ENCODE measurements at regions not wholly inside any gene's neighbourhood (a gene's known extent, or its start where the extent isn't known, plus 50 kb on each side); places are given as distances from the start of the nearest gene placed in this dataset.

DNA sequence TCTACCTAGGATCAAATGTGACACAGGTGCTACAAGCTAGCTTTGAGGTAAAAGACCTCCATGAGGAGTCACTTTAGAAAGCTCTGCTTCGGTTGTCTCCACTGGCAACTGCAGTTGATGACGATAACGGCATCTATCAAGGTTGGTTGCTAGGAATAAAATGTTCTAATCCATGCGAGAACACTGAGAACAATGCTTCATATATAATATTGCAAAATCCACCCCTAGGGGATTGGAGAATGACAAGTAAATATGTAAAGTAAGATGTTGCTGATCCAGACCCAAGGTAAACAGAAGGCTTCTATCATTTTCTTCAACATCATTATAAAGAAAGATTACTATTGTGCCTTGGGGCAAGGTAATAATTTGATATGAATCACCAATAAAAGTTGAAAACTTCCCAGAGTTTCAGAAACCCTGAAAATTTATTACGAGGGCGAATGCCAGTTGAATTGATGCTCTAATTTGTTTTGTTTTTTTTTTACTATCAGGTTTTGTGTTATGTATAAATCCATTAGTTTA, 1003.4 kb downstream of the CDH18 start:
- Mint-ChIP-seq H3K36me3 (ENCODE audit: low read depth) (no peaks in the 10 kb centered on the region), H3K4me3 (no peak overlapping the region), H3K27me3 (no peaks in the 10 kb centered on the region), H3K27ac (no peak overlapping the region), H3K4me1 (no peaks in the 10 kb centered on the region), H3K9me3 (no peaks in the 10 kb centered on the region)
- DNase-seq, result no peak
- ATAC-seq, result no peak

DNA sequence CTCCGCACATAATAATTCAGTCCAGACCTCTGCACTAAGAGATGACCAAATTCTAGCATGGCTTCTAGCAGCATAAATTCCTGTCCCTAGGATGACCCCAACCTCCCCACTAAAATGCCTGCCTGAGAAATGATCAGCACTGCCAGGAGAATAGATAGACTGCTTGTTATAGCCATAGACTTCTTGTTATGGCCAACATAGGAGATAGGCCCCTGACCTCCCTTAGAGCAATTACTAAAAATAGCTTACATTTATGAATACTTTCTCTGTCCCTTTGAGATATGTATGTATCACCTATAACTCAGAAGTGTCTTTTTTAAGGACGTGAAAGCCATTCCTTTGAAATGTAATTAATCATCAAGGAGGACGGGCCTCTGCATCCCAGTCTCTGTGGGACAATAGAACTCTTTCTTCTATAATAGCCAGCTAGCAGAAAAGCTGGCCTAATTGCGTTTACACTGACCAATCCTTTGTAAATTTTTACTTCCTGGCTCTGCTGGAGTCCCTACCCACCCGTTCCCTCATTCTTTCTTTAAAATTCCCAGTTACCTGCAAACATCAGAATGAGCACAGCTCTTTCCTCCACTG, 1002.7 kb downstream of the CDH18 start:
- H3K4me3 Mint-ChIP-seq, result no peak overlapping the region
- no peak for ATAC-seq

DNA sequence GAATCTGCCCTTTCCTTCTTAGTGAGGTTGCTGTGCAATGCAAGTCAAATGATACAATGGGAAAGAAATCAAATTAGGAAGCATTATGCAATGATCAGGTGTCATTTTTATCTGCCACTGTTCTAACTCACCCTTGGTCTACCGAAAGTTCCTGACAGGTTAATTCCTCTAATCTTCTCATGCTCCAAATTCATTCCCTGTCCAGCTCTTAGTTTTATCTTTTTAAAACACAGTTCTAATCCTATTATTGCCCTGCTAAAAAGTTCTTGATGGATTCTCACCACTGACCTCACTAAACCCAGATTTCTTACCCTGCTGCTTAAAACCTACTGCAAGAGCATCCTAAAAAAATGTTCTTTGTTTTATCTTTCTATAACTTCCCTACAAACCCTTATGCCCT, 1000.9 kb downstream of the CDH18 start:
- Mint-ChIP-seq H3K9me3 (peaks cover 10% of the 10 kb centered on the region), H3K27ac (no peak overlapping the region), H3K36me3 (ENCODE audit: low read depth) (no peaks in the 10 kb centered on the region), H3K4me3 (no peak overlapping the region), H3K27me3 (no peaks in the 10 kb centered on the region), H3K4me1 (no peaks in the 10 kb centered on the region)
- DNase-seq (no peak), ATAC-seq (no peak)

More for the DNA sequence above, 1002.7 kb downstream of the CDH18 start:
- Mint-ChIP-seq H3K27me3 (no peaks in the 10 kb centered on the region), H3K4me1 (no peaks in the 10 kb centered on the region), H3K36me3 (ENCODE audit: low read depth) (no peaks in the 10 kb centered on the region), H3K27ac (no peak overlapping the region), H3K9me3 (no peaks in the 10 kb centered on the region)
- DNase-seq, result no peak

DNA sequence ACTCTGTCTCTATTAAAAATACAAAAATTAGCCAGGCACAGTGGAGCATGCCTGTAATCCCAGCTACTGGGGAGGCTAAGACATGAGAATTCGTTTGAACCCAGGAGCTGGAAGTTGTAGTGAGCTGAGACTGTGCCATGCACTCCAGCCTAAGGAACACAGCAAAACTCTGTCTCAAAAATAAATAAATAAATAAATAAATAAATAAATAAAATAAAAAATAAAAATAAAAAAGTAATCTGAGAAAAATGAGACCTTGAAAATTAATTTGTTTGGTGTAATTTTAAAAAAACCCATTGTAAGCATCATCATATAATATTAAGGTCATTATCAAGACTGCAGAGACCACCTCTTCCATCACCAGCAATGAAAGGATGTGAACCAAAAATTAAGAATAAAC, 997.1 kb downstream of the CDH18 start:
- Mint-ChIP-seq H3K4me1 (no peaks in the 10 kb centered on the region), H3K9me3 (peaks cover 10% of the 10 kb centered on the region), H3K36me3 (ENCODE audit: low read depth) (no peaks in the 10 kb centered on the region), H3K27me3 (no peaks in the 10 kb centered on the region), H3K27ac (no peak overlapping the region), H3K4me3 (no peak overlapping the region)
- ATAC-seq (no peak), DNase-seq (no peak)

DNA sequence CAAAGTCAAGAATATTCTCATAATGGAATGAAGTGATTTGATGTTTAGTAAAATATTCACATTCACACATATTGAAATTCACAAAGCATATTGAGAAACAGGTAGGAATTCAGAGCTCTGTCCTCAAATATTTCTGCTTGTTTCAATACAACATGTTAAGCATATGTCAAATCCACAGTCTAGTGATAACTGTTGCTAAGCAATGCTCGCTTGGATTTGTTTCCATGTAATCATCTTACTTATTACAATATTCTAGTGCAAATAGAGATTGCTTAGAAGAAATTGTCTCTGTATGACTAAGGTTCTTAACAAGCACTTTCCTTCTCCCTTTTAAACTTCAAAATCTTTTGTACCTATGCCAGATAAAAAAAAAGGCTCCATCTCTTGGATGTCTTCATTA, 995.7 kb downstream of the CDH18 start:
- no peaks in the 10 kb centered on the region for H3K36me3 Mint-ChIP-seq (ENCODE audit: low read depth)
- no peaks in the 10 kb centered on the region for H3K4me1 Mint-ChIP-seq
- DNase-seq, result no peak
- no peaks in the 10 kb centered on the region for H3K27me3 Mint-ChIP-seq
- peaks cover 10% of the 10 kb centered on the region for H3K9me3 Mint-ChIP-seq
- no peak for ATAC-seq
- no peak overlapping the region for H3K4me3 Mint-ChIP-seq
- H3K27ac Mint-ChIP-seq, result no peak overlapping the region

DNA sequence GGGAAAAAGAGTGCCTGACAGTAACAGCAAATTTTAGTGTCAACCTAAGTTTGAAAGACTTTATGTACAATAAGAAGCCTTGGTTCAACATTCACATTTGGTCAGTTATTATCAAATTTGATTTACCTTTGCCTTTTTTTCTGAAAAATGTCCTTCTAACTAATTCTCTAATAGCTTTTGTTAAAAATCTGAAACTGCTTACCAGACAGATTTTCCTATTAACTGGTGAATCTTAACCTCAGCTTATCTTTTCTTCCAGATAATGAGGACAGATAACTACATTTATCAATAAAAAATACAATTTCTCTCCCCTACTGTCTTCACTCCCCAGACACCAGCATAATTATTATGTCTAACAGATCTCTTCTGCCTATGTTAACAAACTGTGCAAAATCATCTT, 988.5 kb downstream of the CDH18 start:
- peaks cover 6% of the 10 kb centered on the region for H3K9me3 Mint-ChIP-seq

DNA sequence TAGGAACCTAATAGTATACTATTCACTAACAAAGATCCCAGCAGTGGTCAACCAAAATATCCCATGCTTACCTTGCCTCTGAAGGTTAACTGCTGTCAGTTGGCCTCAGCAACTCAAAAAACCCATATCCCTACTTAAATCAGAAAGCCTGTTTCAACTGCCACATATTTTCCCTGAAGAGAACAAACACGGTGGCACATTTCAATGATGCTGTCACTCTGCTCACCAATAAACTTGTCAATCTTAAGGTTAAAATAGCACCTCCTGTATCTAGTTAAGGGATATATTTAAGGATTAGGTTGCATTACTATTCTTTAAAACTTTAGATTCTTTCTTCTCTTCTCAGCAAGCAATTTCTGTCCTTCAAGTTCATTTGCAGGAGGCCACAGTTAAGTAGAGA, 986.9 kb downstream of the CDH18 start:
- Mint-ChIP-seq H3K4me3 (no peak overlapping the region), H3K4me1 (no peaks in the 10 kb centered on the region), H3K36me3 (ENCODE audit: low read depth) (no peaks in the 10 kb centered on the region), H3K27me3 (no peaks in the 10 kb centered on the region), H3K27ac (no peak overlapping the region), H3K9me3 (peaks cover 14% of the 10 kb centered on the region)
- DNase-seq (no peak), ATAC-seq (no peak)

More for the DNA sequence above, 988.5 kb downstream of the CDH18 start:
- DNase-seq, result no peak
- H3K36me3 Mint-ChIP-seq (ENCODE audit: low read depth), result no peaks in the 10 kb centered on the region
- ATAC-seq, result no peak
- H3K27ac Mint-ChIP-seq, result no peak overlapping the region
- H3K4me1 Mint-ChIP-seq, result no peaks in the 10 kb centered on the region
- no peak overlapping the region for H3K4me3 Mint-ChIP-seq
- H3K27me3 Mint-ChIP-seq, result no peaks in the 10 kb centered on the region

DNA sequence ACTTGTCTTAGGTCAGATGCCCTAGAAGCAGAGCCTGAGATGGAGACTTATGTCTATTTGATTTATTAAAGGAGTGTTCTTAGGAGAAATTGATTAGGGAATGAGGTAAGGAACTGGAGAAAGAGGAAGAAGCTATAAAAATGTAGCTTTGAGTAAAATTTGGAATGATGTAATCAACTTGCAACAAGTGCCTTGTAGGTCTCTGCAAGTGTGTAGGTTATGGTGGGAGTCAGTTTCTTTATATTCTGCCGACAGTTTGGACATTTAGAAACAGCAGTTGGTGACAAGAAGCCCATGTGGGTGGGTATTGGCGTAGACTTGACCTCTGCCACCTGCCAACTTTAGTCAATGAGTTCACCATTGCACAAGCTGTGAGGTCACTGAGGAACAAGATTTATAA, 986.5 kb downstream of the CDH18 start:
- no peak for ATAC-seq
- no peaks in the 10 kb centered on the region for H3K27me3 Mint-ChIP-seq
- peaks cover 14% of the 10 kb centered on the region for H3K9me3 Mint-ChIP-seq
- H3K4me3 Mint-ChIP-seq, result no peak overlapping the region
- H3K4me1 Mint-ChIP-seq, result no peaks in the 10 kb centered on the region
- H3K36me3 Mint-ChIP-seq (ENCODE audit: low read depth), result no peaks in the 10 kb centered on the region
- no peak for DNase-seq
- no peak overlapping the region for H3K27ac Mint-ChIP-seq

DNA sequence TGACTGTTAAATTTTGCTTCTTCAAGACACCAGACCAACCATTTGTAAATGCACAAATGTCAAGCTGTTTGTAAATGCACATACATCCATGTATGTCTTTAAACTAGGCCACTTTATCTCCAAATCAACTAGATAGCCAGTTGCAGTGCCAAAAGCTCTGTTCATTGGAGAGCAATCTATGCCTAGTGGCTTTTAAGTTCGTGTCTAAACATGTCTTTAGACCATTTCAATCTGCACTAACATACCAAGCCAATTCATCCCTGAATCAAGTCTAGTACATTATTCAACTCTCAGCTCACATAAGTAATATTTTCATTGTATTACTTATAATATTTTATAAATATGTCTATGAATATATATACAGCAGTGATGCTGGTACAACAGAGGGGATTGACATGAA, 985.9 kb downstream of the CDH18 start:
- Mint-ChIP-seq H3K4me1 (no peaks in the 10 kb centered on the region), H3K9me3 (peaks cover 14% of the 10 kb centered on the region), H3K4me3 (no peak overlapping the region), H3K36me3 (ENCODE audit: low read depth) (no peaks in the 10 kb centered on the region), H3K27me3 (no peaks in the 10 kb centered on the region), H3K27ac (no peak overlapping the region)
- DNase-seq, result no peak
- no peak for ATAC-seq

DNA sequence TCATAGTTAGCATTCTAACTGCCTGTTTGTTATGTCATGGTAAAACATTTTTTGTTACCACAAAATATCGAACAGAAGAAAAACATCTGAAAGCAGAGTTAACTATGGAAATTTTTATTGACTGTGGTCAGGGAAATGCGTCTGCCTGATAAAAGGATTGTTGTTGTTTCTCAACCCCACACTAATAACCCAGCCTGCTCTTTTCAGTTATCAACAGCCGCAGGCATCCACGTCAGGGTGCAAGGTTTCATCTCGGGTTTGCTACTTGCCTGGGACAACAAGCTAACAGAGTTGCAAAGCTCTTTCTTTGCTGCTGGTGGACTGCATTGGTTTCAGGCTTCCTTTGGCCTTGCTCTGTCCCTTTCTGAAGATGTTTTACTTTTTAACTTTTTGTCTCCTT, 969.2 kb downstream of the CDH18 start:
- DNase-seq, result no peak
- Mint-ChIP-seq H3K27me3 (no peaks in the 10 kb centered on the region), H3K27ac (no peak overlapping the region), H3K4me3 (no peak overlapping the region), H3K4me1 (no peaks in the 10 kb centered on the region), H3K9me3 (peaks cover 6% of the 10 kb centered on the region), H3K36me3 (ENCODE audit: low read depth) (no peaks in the 10 kb centered on the region)
- ATAC-seq, result no peak

DNA sequence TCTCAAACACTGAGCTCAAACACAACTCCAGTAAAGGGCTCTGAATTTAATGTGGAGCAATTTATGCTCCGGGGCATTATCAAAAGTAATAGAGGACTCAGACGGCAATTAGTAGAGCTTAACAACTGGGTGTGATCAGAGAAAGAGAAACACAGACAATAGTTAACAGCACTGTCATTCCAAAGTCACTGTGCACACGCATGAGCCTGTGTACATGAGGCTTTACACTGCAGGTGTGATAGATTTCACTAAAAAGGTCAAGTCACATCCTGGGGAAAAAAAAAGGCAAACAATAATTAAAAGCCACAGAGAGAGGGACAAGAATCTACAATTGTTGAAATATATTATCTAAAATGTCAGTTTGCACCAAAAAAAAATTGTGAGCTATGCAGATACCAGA, 956.5 kb downstream of the CDH18 start:
- Mint-ChIP-seq H3K4me1 (no peaks in the 10 kb centered on the region), H3K36me3 (ENCODE audit: low read depth) (no peaks in the 10 kb centered on the region), H3K27me3 (no peaks in the 10 kb centered on the region), H3K27ac (no peak overlapping the region), H3K9me3 (peaks cover 5% of the 10 kb centered on the region), H3K4me3 (no peak overlapping the region)
- DNase-seq (no peak), ATAC-seq (no peak)

DNA sequence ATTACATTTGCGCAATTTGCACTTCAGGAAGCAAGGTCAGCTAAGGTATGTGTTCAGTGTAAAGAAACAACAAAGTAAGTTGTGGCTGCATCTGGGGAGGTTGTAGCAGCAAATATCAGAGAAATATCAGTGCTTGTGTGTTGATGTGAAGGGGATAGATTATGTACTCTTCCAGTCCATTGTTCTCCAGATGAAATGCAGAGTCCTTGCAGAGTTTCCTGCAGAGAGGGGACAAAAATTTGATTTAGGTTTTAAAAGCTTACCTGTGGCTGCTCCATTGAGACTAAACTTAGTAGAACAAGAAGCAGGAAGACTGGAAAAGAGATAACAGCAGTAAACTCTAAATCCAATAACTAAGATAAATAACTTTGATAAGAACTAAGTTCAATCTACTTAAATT, 952.2 kb downstream of the CDH18 start:
- ATAC-seq (no peak), DNase-seq (no peak)
- Mint-ChIP-seq H3K9me3 (peaks cover 10% of the 10 kb centered on the region), H3K4me3 (no peak overlapping the region), H3K27ac (no peak overlapping the region), H3K27me3 (no peaks in the 10 kb centered on the region), H3K36me3 (ENCODE audit: low read depth) (no peaks in the 10 kb centered on the region), H3K4me1 (no peaks in the 10 kb centered on the region)

DNA sequence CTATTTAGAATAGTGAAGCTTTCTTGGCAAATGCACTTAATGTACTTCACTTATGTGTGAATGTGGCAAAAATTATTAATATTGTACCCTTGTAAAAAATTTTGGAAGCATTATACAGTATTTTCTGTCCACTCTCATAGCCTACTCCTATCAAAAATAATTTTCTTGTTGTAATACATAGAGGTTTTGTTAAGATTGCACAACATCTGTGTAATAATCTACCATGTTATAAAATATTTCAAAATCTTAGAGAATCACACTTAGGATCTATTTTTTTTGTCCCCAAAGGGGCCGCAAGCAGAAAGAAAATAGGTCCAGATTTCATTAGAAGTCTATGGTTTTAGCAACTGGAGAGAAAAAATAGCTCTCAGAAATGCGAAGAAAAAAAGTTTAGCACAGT, 945.9 kb downstream of the CDH18 start:
- H3K36me3 Mint-ChIP-seq (ENCODE audit: low read depth), result no peaks in the 10 kb centered on the region
- H3K27ac Mint-ChIP-seq, result no peak overlapping the region
- peaks cover 14% of the 10 kb centered on the region for H3K9me3 Mint-ChIP-seq
- DNase-seq (no peak), ATAC-seq (no peak)
- no peaks in the 10 kb centered on the region for H3K4me1 Mint-ChIP-seq
- H3K4me3 Mint-ChIP-seq, result no peak overlapping the region
- no peaks in the 10 kb centered on the region for H3K27me3 Mint-ChIP-seq

DNA sequence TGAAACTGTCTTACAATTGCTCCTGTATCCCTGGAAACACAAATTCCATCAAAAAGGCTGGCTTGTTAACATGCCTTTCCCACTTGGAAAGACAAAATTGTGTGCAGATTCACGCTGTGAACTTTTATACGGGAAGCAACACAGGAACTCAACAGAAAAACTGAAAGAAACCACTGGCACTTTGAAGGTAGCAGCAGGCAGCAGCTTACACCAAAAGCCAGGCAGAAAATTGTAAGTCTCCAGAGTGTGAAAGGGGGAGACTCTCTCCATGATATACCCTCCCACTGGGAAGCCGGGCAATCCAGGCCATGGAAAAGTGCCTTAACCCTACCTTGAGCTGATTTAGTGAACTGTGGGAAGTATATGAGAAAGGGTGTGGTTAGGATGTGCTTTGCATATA, 943.7 kb downstream of the CDH18 start:
- Mint-ChIP-seq H3K9me3 (peaks cover 9% of the 10 kb centered on the region), H3K36me3 (ENCODE audit: low read depth) (no peaks in the 10 kb centered on the region), H3K4me3 (no peak overlapping the region), H3K27ac (no peak overlapping the region), H3K4me1 (no peaks in the 10 kb centered on the region), H3K27me3 (no peaks in the 10 kb centered on the region)
- DNase-seq, result no peak
- no peak for ATAC-seq

DNA sequence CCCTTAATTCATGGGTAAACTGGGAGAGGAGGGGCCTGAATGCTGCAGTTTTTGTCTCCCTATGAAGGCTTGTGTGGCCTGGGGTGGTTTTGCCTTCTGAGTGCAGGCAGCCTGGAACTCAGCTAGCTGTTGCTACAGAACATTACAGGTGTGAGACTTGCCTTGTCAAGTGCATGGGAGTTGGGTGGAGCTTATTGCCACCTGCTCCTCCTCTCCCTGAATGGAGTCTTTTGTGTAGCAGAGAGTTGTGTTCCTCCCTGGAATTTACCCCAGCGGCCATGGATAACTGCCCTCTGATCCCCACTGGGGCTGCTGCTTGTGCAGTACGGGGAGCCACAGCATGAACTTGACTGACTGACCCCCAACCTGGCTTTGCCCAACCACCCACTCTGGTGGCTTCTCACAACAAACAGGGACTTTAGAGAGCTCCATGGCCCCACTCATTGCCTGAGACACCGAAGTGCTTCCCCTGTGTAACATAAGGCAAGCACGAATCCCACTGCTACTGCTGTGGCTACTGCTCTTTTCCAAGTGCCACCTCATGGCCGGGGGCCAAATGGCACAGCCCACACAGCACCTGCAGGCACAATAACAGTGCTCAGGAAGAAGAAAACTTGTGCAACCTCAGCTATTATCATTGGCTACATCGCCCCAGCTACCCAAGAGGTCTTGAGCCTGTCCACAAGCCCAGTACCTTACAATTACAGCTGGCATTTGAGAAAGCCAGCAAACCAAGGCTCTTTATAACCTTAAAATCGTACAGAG, 942.9 kb downstream of the CDH18 start:
- no peak overlapping the region for H3K27ac Mint-ChIP-seq
- peaks cover 4% of the 10 kb centered on the region for H3K9me3 Mint-ChIP-seq
- no peaks in the 10 kb centered on the region for H3K27me3 Mint-ChIP-seq
- DNase-seq (no peak), ATAC-seq (no peak)
- no peaks in the 10 kb centered on the region for H3K36me3 Mint-ChIP-seq (ENCODE audit: low read depth)
- no peaks in the 10 kb centered on the region for H3K4me1 Mint-ChIP-seq
- H3K4me3 Mint-ChIP-seq, result no peak overlapping the region

All from activated naive CD8-positive, alpha-beta T cell treated with anti-CD3 and anti-CD28 coated beads, Interleukin-2, amount 50 U/mL, for 24 hours (primary cell).